ENCODE measurements at regions not wholly inside any gene's neighbourhood (a gene's known extent, or its start where the extent isn't known, plus 50 kb on each side); places are given as distances from the start of the nearest gene placed in this dataset.

DNA sequence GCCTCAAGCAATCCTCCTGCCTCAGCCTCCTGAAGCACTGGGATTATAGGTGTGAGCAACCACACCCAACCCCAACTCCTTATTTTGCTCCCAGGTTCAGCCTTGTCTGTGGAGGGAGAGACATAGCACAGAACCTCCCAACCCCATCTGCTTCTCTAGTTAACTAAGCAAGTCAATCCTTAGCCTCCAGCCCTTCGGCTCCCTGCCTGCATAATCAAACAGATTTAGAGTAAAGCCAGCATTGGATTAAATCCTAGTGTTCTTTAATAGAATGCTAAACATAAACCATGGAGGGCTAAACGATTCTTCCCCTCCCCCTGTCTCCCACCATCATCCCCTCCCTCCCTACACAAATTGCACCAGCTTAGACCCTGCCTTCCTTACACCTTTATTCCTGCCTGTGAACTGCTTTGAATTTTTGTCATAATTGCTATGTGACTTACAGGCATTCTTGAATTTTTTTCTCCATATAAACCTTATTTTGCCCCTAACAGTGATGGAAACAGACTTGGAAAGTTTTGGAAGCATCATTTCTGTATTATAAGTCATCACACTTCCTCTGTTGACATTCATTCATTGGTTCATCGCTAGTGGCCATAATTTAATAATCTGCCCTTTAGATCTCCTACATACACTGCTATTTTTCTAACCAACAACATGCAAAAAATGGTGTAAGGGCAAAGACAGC, 72.6 kb upstream of the TOMM7 start:
- no peaks in the 10 kb centered on the region for H3K36me3 ChIP-seq (ENCODE audit: control insufficient read depth in 5 of 5, insufficient read depth in 5 of 5, low read length in 5 of 5)
- H3K4me3 ChIP-seq (ENCODE audit: low read depth in 1 of 5, low read length in 5 of 5): no peak overlapping the region
- H3K9me3 ChIP-seq (ENCODE audit: control insufficient read depth in 5 of 5, low read length in 5 of 5): no peaks in the 10 kb centered on the region
- no peak overlapping the region for H3K9ac ChIP-seq (ENCODE audit: low read length in 5 of 5)
- no peaks in the 10 kb centered on the region for H3K4me1 ChIP-seq (ENCODE audit: control insufficient read depth in 5 of 5, insufficient read depth in 5 of 5, low read length in 5 of 5)
- no peaks in the 10 kb centered on the region for H3K27me3 ChIP-seq (ENCODE audit: control insufficient read depth in 5 of 5, insufficient read depth in 4 of 5, low read length in 5 of 5)
- no peak overlapping the region for H3K27ac ChIP-seq (ENCODE audit: low read depth, low read length)

DNA sequence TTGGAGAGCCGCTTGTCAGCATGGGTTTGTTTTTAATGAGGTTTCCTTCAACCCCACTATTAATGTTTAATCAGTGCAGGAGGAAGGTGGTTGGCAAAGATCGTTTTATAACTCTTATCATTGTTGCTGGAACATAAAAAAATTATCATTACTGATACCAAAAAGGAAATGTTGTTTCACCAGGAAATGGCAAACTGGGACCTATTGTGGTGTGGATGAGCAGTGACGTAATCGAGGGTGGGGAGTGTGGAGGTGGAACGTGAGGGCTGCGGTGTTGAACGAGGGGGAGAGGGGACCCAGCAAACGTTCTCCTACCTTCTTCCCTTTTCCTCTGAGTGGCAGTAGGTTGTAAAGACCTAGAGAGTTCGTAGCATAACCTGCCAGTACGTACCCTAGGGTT, 71.9 kb upstream of the TOMM7 start:
- Histone ChIP-seq H3K9ac (ENCODE audit: low read length in 5 of 5) (no peak overlapping the region), H3K27ac (ENCODE audit: low read depth, low read length) (no peak overlapping the region), H3K27me3 (ENCODE audit: control insufficient read depth in 5 of 5, insufficient read depth in 4 of 5, low read length in 5 of 5) (no peaks in the 10 kb centered on the region), H3K9me3 (ENCODE audit: control insufficient read depth in 5 of 5, low read length in 5 of 5) (no peaks in the 10 kb centered on the region), H3K4me1 (ENCODE audit: control insufficient read depth in 5 of 5, insufficient read depth in 5 of 5, low read length in 5 of 5) (no peaks in the 10 kb centered on the region), H3K4me3 (ENCODE audit: low read depth in 1 of 5, low read length in 5 of 5) (no peak overlapping the region), H3K36me3 (ENCODE audit: control insufficient read depth in 5 of 5, insufficient read depth in 5 of 5, low read length in 5 of 5) (no peaks in the 10 kb centered on the region)

DNA sequence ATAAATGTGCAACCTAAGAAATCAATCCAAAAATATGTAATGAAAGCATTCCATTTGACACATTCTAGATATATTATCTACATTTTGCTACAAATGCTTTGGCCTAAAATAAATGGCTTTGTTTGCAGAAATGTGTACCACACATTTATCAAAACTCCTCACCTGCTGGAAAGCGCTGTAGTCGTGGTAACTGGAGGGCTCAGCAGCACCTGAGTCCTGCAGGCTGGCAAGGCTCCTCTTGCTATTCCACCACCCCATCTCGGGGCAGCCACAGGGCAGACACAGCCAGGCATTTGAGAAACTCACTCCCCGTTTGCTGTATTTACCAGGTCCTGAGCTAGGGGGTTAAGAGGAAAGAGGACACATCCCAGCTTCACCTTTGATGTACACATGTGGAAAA, 68.1 kb upstream of the TOMM7 start:
- H3K36me3 ChIP-seq (ENCODE audit: control insufficient read depth in 5 of 5, insufficient read depth in 5 of 5, low read length in 5 of 5): no peaks in the 10 kb centered on the region
- no peaks in the 10 kb centered on the region for H3K9me3 ChIP-seq (ENCODE audit: control insufficient read depth in 5 of 5, low read length in 5 of 5)
- no peak overlapping the region for H3K27ac ChIP-seq (ENCODE audit: low read depth, low read length)
- H3K27me3 ChIP-seq (ENCODE audit: control insufficient read depth in 5 of 5, insufficient read depth in 4 of 5, low read length in 5 of 5): no peaks in the 10 kb centered on the region
- no peak overlapping the region for H3K4me3 ChIP-seq (ENCODE audit: low read depth in 1 of 5, low read length in 5 of 5)
- H3K4me1 ChIP-seq (ENCODE audit: control insufficient read depth in 5 of 5, insufficient read depth in 5 of 5, low read length in 5 of 5): peaks cover 0 to 5% (median 0%) of the 10 kb centered on the region in 5 donors
- H3K9ac ChIP-seq (ENCODE audit: low read length in 5 of 5): no peak overlapping the region

DNA sequence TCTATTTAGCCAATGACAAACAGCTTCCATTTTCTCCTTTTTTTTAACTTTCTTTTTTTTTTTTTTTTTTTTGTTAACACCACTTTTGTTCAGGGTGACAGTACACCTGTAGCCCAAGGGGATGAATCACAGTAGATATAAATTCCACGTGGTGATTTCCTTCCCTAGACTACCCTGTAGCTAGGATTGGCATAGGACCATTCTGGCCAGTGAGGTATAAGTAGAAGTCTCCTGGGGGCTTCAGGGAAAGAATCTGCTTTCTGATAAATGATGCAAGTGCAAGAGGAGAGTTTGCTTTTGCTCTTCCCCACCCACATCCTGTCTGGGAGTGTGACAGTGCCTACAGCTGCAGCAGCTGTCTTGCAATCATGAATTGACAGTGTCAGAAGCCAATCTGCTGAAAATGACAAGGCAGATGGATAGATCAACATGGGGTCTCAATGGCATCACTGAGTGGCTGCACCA, 63.2 kb upstream of the TOMM7 start:
- H3K4me3 ChIP-seq (ENCODE audit: low read depth in 1 of 5, low read length in 5 of 5): no peak overlapping the region
- no peak overlapping the region for H3K9ac ChIP-seq (ENCODE audit: low read length in 5 of 5)
- no peak overlapping the region for H3K27ac ChIP-seq (ENCODE audit: low read depth, low read length)
- H3K36me3 ChIP-seq (ENCODE audit: control insufficient read depth in 5 of 5, insufficient read depth in 5 of 5, low read length in 5 of 5): no peaks in the 10 kb centered on the region
- peaks cover 0 to 6% (median 0%) of the 10 kb centered on the region in 5 donors for H3K4me1 ChIP-seq (ENCODE audit: control insufficient read depth in 5 of 5, insufficient read depth in 5 of 5, low read length in 5 of 5)
- H3K9me3 ChIP-seq (ENCODE audit: control insufficient read depth in 5 of 5, low read length in 5 of 5): no peaks in the 10 kb centered on the region
- no peaks in the 10 kb centered on the region for H3K27me3 ChIP-seq (ENCODE audit: control insufficient read depth in 5 of 5, insufficient read depth in 4 of 5, low read length in 5 of 5)

DNA sequence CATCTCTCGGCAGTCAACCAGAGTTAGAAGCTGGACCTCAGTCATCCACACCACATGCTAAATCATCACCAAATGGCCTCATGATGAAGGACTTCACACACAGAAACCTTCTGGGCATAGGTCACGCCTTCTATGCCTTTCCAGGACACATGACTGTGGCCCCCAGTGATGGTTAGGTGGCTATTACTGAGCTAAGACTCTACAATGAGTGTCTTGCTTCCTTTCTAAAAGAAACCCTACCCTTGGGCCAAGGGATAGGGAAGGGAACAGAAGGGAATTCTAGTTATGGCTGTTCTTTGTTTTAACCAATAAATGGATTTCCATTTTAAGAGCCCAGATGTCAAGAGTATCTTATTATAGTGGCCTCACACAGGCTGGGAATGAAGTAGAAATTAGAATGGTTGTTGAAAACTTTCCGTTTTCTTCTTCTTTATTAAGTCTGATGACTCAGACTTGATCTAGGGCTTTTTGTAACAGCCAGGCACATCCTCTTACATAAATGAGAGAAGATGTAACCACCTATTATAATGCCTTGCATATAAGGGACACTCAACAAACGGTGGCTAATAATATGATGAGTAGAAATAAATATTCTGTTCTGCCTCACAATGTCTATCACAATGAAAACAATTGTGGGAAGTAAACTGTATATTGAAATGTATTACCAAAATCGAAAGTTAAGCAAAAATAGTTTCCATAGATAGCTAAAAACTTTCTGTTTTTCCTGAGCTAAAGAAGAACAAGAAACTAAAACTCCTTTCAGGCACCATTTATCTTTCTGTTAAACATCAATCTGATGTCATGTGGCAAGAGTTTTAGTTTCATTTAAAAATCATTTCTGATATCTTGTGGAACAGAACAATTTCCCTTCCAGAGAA, 62.5 kb upstream of the TOMM7 start:
- Histone ChIP-seq H3K36me3 (ENCODE audit: control insufficient read depth in 5 of 5, insufficient read depth in 5 of 5, low read length in 5 of 5) (no peaks in the 10 kb centered on the region), H3K4me1 (ENCODE audit: control insufficient read depth in 5 of 5, insufficient read depth in 5 of 5, low read length in 5 of 5) (peaks cover 0 to 6% (median 0%) of the 10 kb centered on the region in 5 donors), H3K9me3 (ENCODE audit: control insufficient read depth in 5 of 5, low read length in 5 of 5) (no peaks in the 10 kb centered on the region), H3K9ac (ENCODE audit: low read length in 5 of 5) (no peak overlapping the region), H3K27ac (ENCODE audit: low read depth, low read length) (no peak overlapping the region), H3K27me3 (ENCODE audit: control insufficient read depth in 5 of 5, insufficient read depth in 4 of 5, low read length in 5 of 5) (no peaks in the 10 kb centered on the region), H3K4me3 (ENCODE audit: low read depth in 1 of 5, low read length in 5 of 5) (no peak overlapping the region)

DNA sequence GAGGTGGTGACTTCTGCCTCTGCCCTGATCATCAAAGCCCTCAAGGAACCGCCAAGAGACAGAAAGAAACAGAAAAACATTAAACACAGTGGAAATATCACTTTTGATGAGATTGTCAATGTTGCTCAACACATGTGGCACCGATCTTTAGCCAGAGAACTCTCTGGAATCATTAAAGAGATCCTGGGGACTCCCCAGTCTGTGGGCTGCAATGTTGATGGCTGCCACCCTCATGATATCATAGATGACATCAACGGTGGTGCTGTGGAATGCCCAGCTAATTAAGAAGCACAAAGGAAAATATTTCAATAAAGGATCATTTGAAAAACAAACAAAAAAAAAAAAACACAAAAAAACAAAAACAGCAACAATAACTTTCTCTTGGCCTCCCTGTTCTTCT, 59.5 kb upstream of the TOMM7 start:
- Histone ChIP-seq H3K4me3 (ENCODE audit: low read depth in 1 of 5, low read length in 5 of 5) (no peak overlapping the region), H3K36me3 (ENCODE audit: control insufficient read depth in 5 of 5, insufficient read depth in 5 of 5, low read length in 5 of 5) (no peaks in the 10 kb centered on the region), H3K27me3 (ENCODE audit: control insufficient read depth in 5 of 5, insufficient read depth in 4 of 5, low read length in 5 of 5) (no peaks in the 10 kb centered on the region), H3K9me3 (ENCODE audit: control insufficient read depth in 5 of 5, low read length in 5 of 5) (no peaks in the 10 kb centered on the region), H3K9ac (ENCODE audit: low read length in 5 of 5) (no peak overlapping the region), H3K4me1 (ENCODE audit: control insufficient read depth in 5 of 5, insufficient read depth in 5 of 5, low read length in 5 of 5) (peaks cover 0 to 6% (median 0%) of the 10 kb centered on the region in 5 donors), H3K27ac (ENCODE audit: low read depth, low read length) (no peak overlapping the region)

DNA sequence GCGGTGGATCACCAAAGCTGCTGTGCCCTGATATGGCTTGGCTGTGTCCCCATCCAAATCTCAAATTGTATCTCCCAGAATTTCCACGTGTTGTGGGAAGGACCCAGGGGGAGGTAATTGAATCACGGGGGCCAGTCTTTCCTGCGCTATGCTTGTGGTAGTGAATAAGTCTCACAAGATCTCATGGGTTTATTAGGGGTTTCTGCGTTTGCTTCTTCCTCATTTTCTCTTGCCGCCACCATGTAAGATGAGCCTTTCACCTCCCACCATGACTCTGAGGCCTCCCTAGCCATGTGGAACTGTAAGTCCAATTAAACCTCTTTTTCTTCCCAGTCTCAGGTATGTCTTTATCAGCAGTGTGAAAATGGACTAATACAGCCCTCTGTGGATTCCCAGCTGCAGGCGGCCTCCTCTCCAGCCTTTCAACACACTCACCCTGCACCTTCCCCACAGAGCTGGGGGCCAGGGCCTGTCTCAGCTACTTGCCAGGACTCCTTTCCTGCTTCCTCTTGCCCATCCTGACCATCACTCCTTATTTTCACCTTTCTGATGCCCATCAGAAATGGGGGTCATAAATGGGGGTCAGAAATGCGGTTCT, 57.2 kb upstream of the TOMM7 start:
- H3K27ac ChIP-seq (ENCODE audit: low read depth, low read length): no peak overlapping the region
- no peaks in the 10 kb centered on the region for H3K4me1 ChIP-seq (ENCODE audit: control insufficient read depth in 5 of 5, insufficient read depth in 5 of 5, low read length in 5 of 5)
- H3K4me3 ChIP-seq (ENCODE audit: low read depth in 1 of 5, low read length in 5 of 5): no peak overlapping the region
- H3K36me3 ChIP-seq (ENCODE audit: control insufficient read depth in 5 of 5, insufficient read depth in 5 of 5, low read length in 5 of 5): peaks cover 0 to 2% (median 0%) of the 10 kb centered on the region in 5 donors
- no peak overlapping the region for H3K9ac ChIP-seq (ENCODE audit: low read length in 5 of 5)
- H3K27me3 ChIP-seq (ENCODE audit: control insufficient read depth in 5 of 5, insufficient read depth in 4 of 5, low read length in 5 of 5): no peaks in the 10 kb centered on the region
- no peaks in the 10 kb centered on the region for H3K9me3 ChIP-seq (ENCODE audit: control insufficient read depth in 5 of 5, low read length in 5 of 5)

DNA sequence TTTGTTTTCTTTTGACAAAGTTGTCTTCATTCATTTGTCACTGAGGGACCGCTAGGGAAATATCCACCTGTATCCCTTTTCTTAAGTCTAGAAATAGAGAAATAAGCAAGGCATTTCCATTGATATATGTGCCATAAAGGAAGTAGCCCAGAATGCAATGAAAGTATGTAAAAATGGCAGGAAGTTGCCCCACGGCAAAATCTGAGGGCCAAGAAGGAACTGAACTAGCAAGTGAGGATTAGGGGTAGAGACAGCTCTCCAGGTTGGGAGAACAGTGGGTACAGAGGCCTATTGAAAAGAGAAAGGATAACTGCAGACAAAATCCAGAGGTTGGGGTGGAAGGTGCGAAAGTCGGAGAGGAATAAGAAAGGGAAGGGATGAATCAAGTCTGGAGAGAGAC, 56.6 kb upstream of the TOMM7 start:
- no peaks in the 10 kb centered on the region for H3K9me3 ChIP-seq (ENCODE audit: control insufficient read depth in 5 of 5, low read length in 5 of 5)

DNA sequence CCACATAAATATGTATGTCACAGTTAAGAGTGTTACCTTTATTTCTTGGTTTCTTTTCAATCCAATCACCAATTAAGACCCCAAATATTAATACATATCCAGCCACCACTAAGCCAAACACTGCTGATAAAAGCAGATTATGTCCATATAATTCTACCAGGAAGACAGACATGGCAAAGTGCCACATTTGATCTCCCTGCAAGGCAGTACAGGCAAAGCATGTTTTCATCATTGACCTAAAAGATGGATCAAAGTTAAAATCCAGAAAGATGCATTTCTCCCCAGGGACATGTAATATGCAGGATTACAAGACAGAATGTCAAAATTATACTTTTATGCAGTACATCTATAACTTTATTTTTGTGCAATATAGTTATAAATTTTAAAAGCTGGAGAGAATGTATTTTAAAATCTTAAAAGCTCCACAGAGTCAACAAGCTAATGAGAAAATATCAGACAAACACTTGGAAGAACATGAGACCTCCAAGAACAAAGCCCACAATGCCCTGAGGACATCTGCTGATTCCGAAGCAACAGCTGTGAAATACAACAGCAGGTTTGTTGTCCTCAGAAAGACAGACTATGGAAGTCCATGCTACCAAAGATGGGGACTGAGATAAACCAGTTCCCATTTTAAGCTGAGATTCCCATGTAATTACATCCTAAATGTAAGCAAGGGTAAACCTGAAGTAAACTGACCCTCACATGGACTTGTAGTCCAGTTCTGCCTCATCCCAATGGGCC, 54.5 kb upstream of the TOMM7 start:
- Histone ChIP-seq H3K9ac (ENCODE audit: low read length in 5 of 5) (no peak overlapping the region), H3K27me3 (ENCODE audit: control insufficient read depth in 5 of 5, insufficient read depth in 4 of 5, low read length in 5 of 5) (no peaks in the 10 kb centered on the region), H3K36me3 (ENCODE audit: control insufficient read depth in 5 of 5, insufficient read depth in 5 of 5, low read length in 5 of 5) (peaks cover 0 to 2% (median 0%) of the 10 kb centered on the region in 5 donors), H3K4me1 (ENCODE audit: control insufficient read depth in 5 of 5, insufficient read depth in 5 of 5, low read length in 5 of 5) (peaks cover 0 to 5% (median 0%) of the 10 kb centered on the region in 5 donors), H3K9me3 (ENCODE audit: control insufficient read depth in 5 of 5, low read length in 5 of 5) (no peaks in the 10 kb centered on the region), H3K27ac (ENCODE audit: low read depth, low read length) (no peak overlapping the region), H3K4me3 (ENCODE audit: low read depth in 1 of 5, low read length in 5 of 5) (no peak overlapping the region)

More for the DNA sequence above, 56.6 kb upstream of the TOMM7 start:
- peaks cover 0 to 2% (median 0%) of the 10 kb centered on the region in 5 donors for H3K36me3 ChIP-seq (ENCODE audit: control insufficient read depth in 5 of 5, insufficient read depth in 5 of 5, low read length in 5 of 5)
- no peak overlapping the region for H3K4me3 ChIP-seq (ENCODE audit: low read depth in 1 of 5, low read length in 5 of 5)
- no peak overlapping the region for H3K27ac ChIP-seq (ENCODE audit: low read depth, low read length)
- H3K4me1 ChIP-seq (ENCODE audit: control insufficient read depth in 5 of 5, insufficient read depth in 5 of 5, low read length in 5 of 5): no peaks in the 10 kb centered on the region
- H3K27me3 ChIP-seq (ENCODE audit: control insufficient read depth in 5 of 5, insufficient read depth in 4 of 5, low read length in 5 of 5): no peaks in the 10 kb centered on the region
- no peak overlapping the region for H3K9ac ChIP-seq (ENCODE audit: low read length in 5 of 5)
